Stomach smooth muscle (tissue), 2 donors: ENCODE measurements at regions not wholly inside any gene's neighbourhood (a gene's known extent, or its start where the extent isn't known, plus 50 kb on each side); places are given as distances from the start of the nearest gene placed in this dataset.

Experiments
- H3K27ac ChIP-seq: one replicate; pipeline ENCODE4 v1.7.0; 2013; ENCODE audit warnings: mild to moderate bottlenecking, low read length, inconsistent platforms
- H3K27me3 ChIP-seq, 2 donors: one replicate each; pipeline ENCODE4 v1.7.0; 2013; ENCODE audit warnings: low read length in 2 of 2; ENCODE audit not compliant: insufficient read depth in 2 of 2, control insufficient read depth in 1 of 2
- H3K36me3 ChIP-seq, 2 donors: one replicate each; pipeline ENCODE4 v1.7.0; 2013; ENCODE audit warnings: low read length in 2 of 2; ENCODE audit not compliant: control insufficient read depth in 2 of 2, insufficient read depth in 2 of 2
- H3K4me1 ChIP-seq: one replicate; pipeline ENCODE4 v1.7.0; 2013; ENCODE audit warnings: low read length; ENCODE audit not compliant: control insufficient read depth, insufficient read depth
- H3K4me3 ChIP-seq, 2 donors: one replicate each; pipeline ENCODE4 v1.7.0; 2013; ENCODE audit warnings: low read length in 2 of 2
- H3K9ac ChIP-seq, 2 donors: one replicate each; pipeline ENCODE4 v1.7.0; 2013; ENCODE audit warnings: low read length in 2 of 2, mild to moderate bottlenecking in 1 of 2
- H3K9me3 ChIP-seq, 2 donors: one replicate each; pipeline ENCODE4 v1.7.0; 2013; ENCODE audit warnings: low read length in 2 of 2; ENCODE audit not compliant: control insufficient read depth in 2 of 2
- donor health status: healthy.
- donor health status: Pancreatic carcinoma.

DNA sequence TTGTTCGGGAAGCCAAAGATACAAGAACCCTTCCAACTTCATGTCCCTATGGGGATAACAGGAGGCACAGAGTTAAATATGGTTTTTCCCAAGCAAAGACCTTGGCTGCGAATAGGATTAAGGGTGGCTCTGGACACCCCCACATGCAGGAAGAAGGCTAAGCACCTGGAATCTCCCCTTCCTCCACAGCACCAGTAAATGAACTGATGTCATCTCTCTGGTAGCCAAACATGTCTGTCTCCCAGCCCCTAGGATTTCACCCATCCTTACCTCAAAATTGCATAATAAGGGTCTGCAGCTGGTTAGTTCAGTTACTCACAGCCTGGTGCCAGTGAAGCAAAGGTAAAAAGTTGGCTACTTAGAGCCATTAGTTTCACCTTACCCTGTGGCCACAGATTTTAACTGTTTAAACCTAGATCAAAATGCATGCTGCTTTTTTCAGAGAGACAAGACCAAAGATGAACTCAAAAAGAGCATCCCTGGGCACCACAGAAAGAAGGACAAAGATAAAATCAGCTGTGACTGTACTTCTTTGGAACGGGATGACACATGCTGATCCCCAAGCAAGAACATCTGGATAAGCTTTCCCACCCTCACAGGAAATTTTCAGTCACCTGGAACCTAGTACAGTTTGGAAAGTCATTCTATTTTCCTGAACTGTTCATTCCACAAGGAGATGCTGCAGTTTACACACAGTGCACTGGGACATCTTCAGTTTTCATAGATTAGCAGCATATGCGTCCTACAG, 77.2 kb upstream of the AKIP1 start:
- Histone ChIP-seq H3K27me3 (no peaks in the 10 kb centered on the region), H3K4me3 (no peak overlapping the region), H3K36me3 (peaks cover 0 to 9% of the 10 kb centered on the region in 2 donors), H3K27ac (peak overlapping the region; percentile 92), H3K9ac (peak overlapping the region in 1 of 2 donors; percentile 13), H3K9me3 (no peaks in the 10 kb centered on the region), H3K4me1 (peaks cover 42% of the 10 kb centered on the region)

DNA sequence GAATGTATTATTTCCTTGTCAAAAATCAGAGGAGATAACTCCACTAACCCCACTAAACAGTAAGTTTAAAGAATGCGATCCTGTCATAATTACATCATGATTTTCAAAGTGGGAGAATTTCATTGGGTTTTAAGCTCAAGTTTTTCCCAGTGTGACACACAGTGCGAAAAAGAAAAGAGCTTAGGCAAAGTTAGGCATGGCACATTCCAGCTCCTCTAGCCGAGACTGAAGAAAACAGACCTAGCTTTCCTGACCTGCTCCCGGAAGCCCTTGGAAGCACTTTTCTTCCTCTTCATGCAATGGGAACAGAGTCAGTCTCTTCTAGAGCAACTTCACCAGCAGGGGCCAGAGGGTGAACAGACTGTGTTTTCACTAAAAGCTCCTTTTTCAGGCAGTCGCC, 76.6 kb upstream of the AKIP1 start:
- no peak overlapping the region for H3K9ac ChIP-seq
- H3K4me1 ChIP-seq, result peaks cover 43% of the 10 kb centered on the region
- no peaks in the 10 kb centered on the region for H3K27me3 ChIP-seq
- H3K4me3 ChIP-seq, result no peak overlapping the region
- peaks cover 0 to 4% of the 10 kb centered on the region in 2 donors for H3K36me3 ChIP-seq
- H3K9me3 ChIP-seq, result no peaks in the 10 kb centered on the region
- H3K27ac ChIP-seq, result no peak overlapping the region

GRCh38 chr11:8838248-8838647, 72.7 kb upstream of the AKIP1 start:
- peak overlapping the region; percentile 49 for H3K27ac ChIP-seq
- no peak overlapping the region for H3K9ac ChIP-seq
- H3K9me3 ChIP-seq, result no peaks in the 10 kb centered on the region
- no peaks in the 10 kb centered on the region for H3K27me3 ChIP-seq
- peaks cover 41% of the 10 kb centered on the region for H3K4me1 ChIP-seq
- no peak overlapping the region for H3K4me3 ChIP-seq
- no peaks in the 10 kb centered on the region for H3K36me3 ChIP-seq

DNA sequence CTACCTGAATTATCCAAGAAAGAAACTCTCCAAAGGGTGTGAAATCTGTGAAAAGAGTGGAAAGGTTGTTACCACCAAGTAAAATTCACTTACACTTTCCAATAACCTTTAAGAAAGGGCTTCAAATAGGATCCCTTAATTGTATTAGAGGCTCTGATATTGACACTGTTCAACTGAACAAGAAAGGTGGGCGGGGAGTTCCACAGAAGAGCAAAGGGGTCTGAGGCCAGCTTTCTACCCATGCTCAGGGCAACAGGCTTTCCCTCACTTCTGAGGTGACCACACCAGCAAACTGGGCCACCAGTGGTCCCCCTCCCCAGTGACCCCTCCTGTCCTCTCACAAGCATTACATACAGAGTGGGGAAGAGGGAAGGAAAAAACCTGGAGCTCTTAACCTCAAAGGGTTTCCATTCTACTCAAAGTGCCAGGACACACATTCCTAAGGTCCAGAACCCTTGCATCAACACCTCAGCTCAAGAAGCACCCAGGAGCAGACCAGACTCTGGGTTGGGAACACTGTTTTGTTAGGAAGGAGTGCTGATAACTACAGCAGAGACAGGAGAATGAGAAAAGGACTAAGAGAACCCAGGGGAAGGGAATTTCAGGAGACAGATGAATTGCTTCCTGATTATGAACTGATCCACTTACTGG, 71.6 kb upstream of the AKIP1 start:
- peak overlapping the region in 1 of 2 donors; percentile 29 for H3K4me3 ChIP-seq
- H3K4me1 ChIP-seq, result peaks cover 39% of the 10 kb centered on the region
- H3K9me3 ChIP-seq, result no peaks in the 10 kb centered on the region
- H3K27ac ChIP-seq, result peak overlapping the region; percentile 49
- H3K9ac ChIP-seq, result no peak overlapping the region
- no peaks in the 10 kb centered on the region for H3K27me3 ChIP-seq
- H3K36me3 ChIP-seq, result no peaks in the 10 kb centered on the region

GRCh38 chr11:8839957-8840945, 70.7 kb upstream of the AKIP1 start:
- Histone ChIP-seq H3K9ac (no peak overlapping the region), H3K27ac (peak overlapping the region; percentile 49)

GRCh38 chr11:8841899-8842298, 69.1 kb upstream of the AKIP1 start:
- Histone ChIP-seq H3K4me1 (peaks cover 37% of the 10 kb centered on the region), H3K27me3 (no peaks in the 10 kb centered on the region), H3K9me3 (no peaks in the 10 kb centered on the region), H3K36me3 (no peaks in the 10 kb centered on the region), H3K27ac (no peak overlapping the region), H3K4me3 (no peak overlapping the region), H3K9ac (no peak overlapping the region)

More at GRCh38 chr11:8839957-8840945, 70.7 kb upstream of the AKIP1 start:
- Histone ChIP-seq H3K27me3 (no peaks in the 10 kb centered on the region), H3K4me1 (peaks cover 34% of the 10 kb centered on the region), H3K4me3 (peak overlapping the region in 1 of 2 donors; percentile 29), H3K9me3 (no peaks in the 10 kb centered on the region), H3K36me3 (no peaks in the 10 kb centered on the region)

DNA sequence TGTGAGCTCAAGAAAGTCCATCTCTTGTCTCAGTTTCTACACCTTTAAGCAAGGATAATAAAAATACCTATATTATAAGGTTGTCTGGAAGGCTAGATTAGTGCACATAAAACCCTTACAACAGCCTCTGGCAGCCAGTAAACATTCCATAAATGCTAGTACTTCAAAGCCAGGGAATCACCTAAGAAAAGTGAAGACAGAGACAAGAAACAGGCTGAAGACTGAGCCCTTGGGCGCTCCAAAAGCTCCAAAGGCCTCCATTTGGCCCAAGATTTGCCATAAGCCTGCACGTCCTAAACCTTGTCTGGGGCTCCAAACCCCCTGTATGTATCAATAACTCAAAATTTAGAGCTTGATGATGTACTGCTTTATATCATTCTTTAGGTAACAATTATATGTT, 52.2 kb upstream of the AKIP1 start:
- Histone ChIP-seq H3K36me3 (no peaks in the 10 kb centered on the region), H3K27me3 (no peaks in the 10 kb centered on the region), H3K4me3 (no peak overlapping the region), H3K9me3 (no peaks in the 10 kb centered on the region), H3K4me1 (peaks cover 5% of the 10 kb centered on the region), H3K27ac (no peak overlapping the region), H3K9ac (no peak overlapping the region)
